Keratinocyte (primary cell): ENCODE measurements at regions not wholly inside any gene's neighbourhood (a gene's known extent, or its start where the extent isn't known, plus 50 kb on each side); places are given as distances from the start of the nearest gene placed in this dataset.

Source experiments
- DNase-seq: peaks from one replicate; pipeline ENCODE4 v3.0.0-alpha.2; 2011; ENCODE audit warnings: low read depth, missing footprints, low spot score
- FAIRE-seq: peaks from 2 replicates; lab custom pipeline; 2011; peaks lifted over from hg19 to GRCh38; lab: Jason Lieb, UNC
- H2AFZ ChIP-seq: 2 replicates; pipeline ENCODE4 v1.6.0; 2012; ENCODE audit warnings: low read length, control low read depth, inconsistent platforms; ENCODE audit not compliant: control insufficient read depth
- H3K27ac ChIP-seq: 2 replicates; pipeline ENCODE4 v1.5.1; 2011; ENCODE audit warnings: low read length; ENCODE audit not compliant: control insufficient read depth, insufficient read depth
- H3K27me3 ChIP-seq: 3 replicates; pipeline ENCODE4 v1.6.0; 2011; ENCODE audit warnings: low read length; ENCODE audit not compliant: control insufficient read depth, insufficient read depth; ENCODE audit errors: extremely low read depth
- H3K36me3 ChIP-seq, 2 experiments: 2 replicates in 1 of 2; 3 replicates in 1 of 2; pipeline ENCODE4 v1.5.1; 2011; ENCODE audit warnings: low read length in 2 of 2, mild to moderate bottlenecking in 1 of 2; ENCODE audit not compliant: control insufficient read depth in 2 of 2, insufficient read depth in 2 of 2; ENCODE audit errors: extremely low read depth in 1 of 2
- H3K4me1 ChIP-seq: 3 replicates; pipeline ENCODE4 v1.5.1; 2011; ENCODE audit warnings: low read length; ENCODE audit not compliant: control insufficient read depth, insufficient read depth; ENCODE audit errors: extremely low read depth
- H3K4me2 ChIP-seq: 3 replicates; pipeline ENCODE4 v1.6.0; 2011; ENCODE audit warnings: low read depth, low read length; ENCODE audit not compliant: control insufficient read depth, insufficient read depth; ENCODE audit errors: extremely low read depth
- H3K4me3 ChIP-seq, 3 experiments: fragments of 200-600 bp in 1 of 3; sonication (generic) in 1 of 3; 2 replicates in 2 of 3; 3 replicates in 1 of 3; pipeline ENCODE4 v1.5.1; 2011 to 2016; ENCODE audit warnings: low read length in 3 of 3, mild to moderate bottlenecking in 3 of 3, control low read depth in 2 of 3, inconsistent platforms in 1 of 3, low read depth in 1 of 3, mixed read lengths in 1 of 3, mixed run types in 1 of 3, moderate library complexity in 1 of 3; ENCODE audit not compliant: control insufficient read depth in 2 of 3, insufficient read depth in 2 of 3; ENCODE audit errors: extremely low read depth in 1 of 3
- H3K79me2 ChIP-seq: 2 replicates; pipeline ENCODE4 v1.6.0; 2012; ENCODE audit warnings: low read length; ENCODE audit not compliant: control insufficient read depth, insufficient read depth
- H3K9ac ChIP-seq: 3 replicates; pipeline ENCODE4 v1.6.0; 2011; ENCODE audit warnings: low read length; ENCODE audit not compliant: control insufficient read depth, insufficient read depth; ENCODE audit errors: extremely low read depth
- H3K9me1 ChIP-seq: 3 replicates; pipeline ENCODE4 v1.6.0; 2011; ENCODE audit warnings: low read length; ENCODE audit not compliant: control insufficient read depth, insufficient read depth; ENCODE audit errors: extremely low read depth
- H3K9me3 ChIP-seq: 2 replicates; pipeline ENCODE4 v1.5.1; 2012; ENCODE audit warnings: low read depth, low read length; ENCODE audit not compliant: control insufficient read depth
- H4K20me1 ChIP-seq: 3 replicates; pipeline ENCODE4 v1.6.0; 2011; ENCODE audit warnings: low read length; ENCODE audit not compliant: control insufficient read depth, insufficient read depth; ENCODE audit errors: extremely low read depth
- CTCF ChIP-seq, 3 experiments: IDR thresholded peaks in 1 of 3; conservative IDR thresholded peaks in 1 of 3; optimal IDR thresholded peaks in 1 of 3; 2 replicates in 2 of 3; 3 replicates in 1 of 3; pipeline versions ENCODE3 to v1.5.1; 2011; ENCODE audit warnings: low read length in 3 of 3, mild to moderate bottlenecking in 3 of 3, moderate library complexity in 2 of 3, control low read depth in 1 of 3, inconsistent platforms in 1 of 3; ENCODE audit not compliant: insufficient read depth in 2 of 3; ENCODE audit errors: extremely low read depth in 1 of 3
- EZH2 ChIP-seq: IDR thresholded peaks from one replicate; pipeline ENCODE4 v1.6.1; 2012; ENCODE audit warnings: inconsistent platforms, mild to moderate bottlenecking, low read length, moderate library complexity
- dilution Hi-C: fragments of 300-500 bp; cut with MboI; formaldehyde crosslinking; loops from one replicate; pipeline ENCODE4 v1.7.0; 2020; ENCODE audit warnings: low sequenced_read_pairs; ENCODE audit not compliant: extremely low pct_ligation_motif_present

GRCh38 chr7:94338921-94339371 is 55.7 kb upstream of the COL1A2 start:
- Histone ChIP-seq H3K36me3 (no peaks in the 10 kb centered on the region), H3K9me1 (no peaks in the 10 kb centered on the region), H2AFZ (no peak overlapping the region), H3K4me2 (no peak overlapping the region), H3K4me1 (peaks cover 18% of the 10 kb centered on the region), H4K20me1 (no peaks in the 10 kb centered on the region), H3K79me2 (no peaks in the 10 kb centered on the region), H3K9ac (no peak overlapping the region), H3K27ac (no peak overlapping the region), H3K27me3 (no peaks in the 10 kb centered on the region), H3K9me3 (no peaks in the 10 kb centered on the region), H3K4me3 (no peak overlapping the region)
- dilution Hi-C loops = no loop called here
- no peak for TF ChIP-seq EZH2
- TF ChIP-seq CTCF (optimal IDR thresholded peaks at IDR 0.05 in 1 of 3, IDR thresholded peaks at IDR 0.05 in 1 of 3, conservative IDR thresholded peaks at IDR 0.05 in 1 of 3; ENCODE audit: extremely low read depth in 1 of 3, insufficient read depth in 2 of 3, low read length in 3 of 3) = no peak
- DNase-seq = no peak
- FAIRE-seq = no peak

DNA sequence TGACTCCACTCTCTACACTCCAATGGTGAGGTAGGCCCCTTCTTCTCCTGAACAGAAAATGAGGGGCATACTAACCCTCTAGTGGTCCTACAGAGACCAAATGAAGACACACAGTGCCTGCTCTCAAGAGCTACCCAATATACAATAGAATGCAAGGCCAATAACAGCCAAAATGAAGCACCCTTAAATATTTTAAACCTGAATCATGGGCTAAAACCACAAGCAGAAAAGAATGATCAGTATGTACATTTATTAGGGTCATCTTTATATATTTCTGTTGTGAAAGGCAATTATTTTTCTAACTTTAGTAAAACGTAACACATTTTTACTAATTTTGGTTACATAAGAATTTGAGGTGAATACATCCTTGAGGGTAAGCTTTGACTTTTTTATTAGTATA is 49.9 kb upstream of the COL1A2 start:
- FAIRE-seq (peak; percentile 9), DNase-seq (no peak)
- no peak overlapping the region for H2AFZ ChIP-seq
- no peaks in the 10 kb centered on the region for H3K36me3 ChIP-seq
- dilution Hi-C loops = no loop called here
- no peaks in the 10 kb centered on the region for H4K20me1 ChIP-seq
- H3K9me3 ChIP-seq = no peaks in the 10 kb centered on the region
- no peak overlapping the region for H3K27ac ChIP-seq
- no peaks in the 10 kb centered on the region for H3K79me2 ChIP-seq
- H3K4me1 ChIP-seq = peaks cover 7% of the 10 kb centered on the region
- no peaks in the 10 kb centered on the region for H3K9me1 ChIP-seq
- no peak overlapping the region for H3K4me2 ChIP-seq
- TF ChIP-seq CTCF (optimal IDR thresholded peaks at IDR 0.05 in 1 of 3, IDR thresholded peaks at IDR 0.05 in 1 of 3, conservative IDR thresholded peaks at IDR 0.05 in 1 of 3; ENCODE audit: extremely low read depth in 1 of 3, insufficient read depth in 2 of 3, low read length in 3 of 3) (no peak), EZH2 (no peak)
- H3K9ac ChIP-seq = no peak overlapping the region
- H3K27me3 ChIP-seq = no peaks in the 10 kb centered on the region
- H3K4me3 ChIP-seq = no peak overlapping the region
